Gastroesophageal sphincter (tissue), 3 donors: ENCODE measurements at regions not wholly inside any gene's neighbourhood (a gene's known extent, or its start where the extent isn't known, plus 50 kb on each side); places are given as distances from the start of the nearest gene placed in this dataset.

Experiments
- CTCF ChIP-seq, 4 experiments: fragments of 200-600 bp in 2 of 4; fragments of 450-650 bp in 2 of 4; sonication (generic) in 1 of 4; IDR thresholded peaks; one replicate each; pipeline ENCODE4 v1.5.1; 2017 to 2019; ENCODE audit warnings: antibody characterized with exemption in 4 of 4, mild to moderate bottlenecking in 2 of 4, moderate library complexity in 2 of 4
- POLR2A ChIP-seq, 2 donors: fragments of 450-650 bp; IDR thresholded peaks; one replicate each; pipeline ENCODE4 v1.6.1; 2017; ENCODE audit warnings: antibody characterized with exemption in 2 of 2, mild to moderate bottlenecking in 2 of 2, moderate library complexity in 1 of 2

DNA sequence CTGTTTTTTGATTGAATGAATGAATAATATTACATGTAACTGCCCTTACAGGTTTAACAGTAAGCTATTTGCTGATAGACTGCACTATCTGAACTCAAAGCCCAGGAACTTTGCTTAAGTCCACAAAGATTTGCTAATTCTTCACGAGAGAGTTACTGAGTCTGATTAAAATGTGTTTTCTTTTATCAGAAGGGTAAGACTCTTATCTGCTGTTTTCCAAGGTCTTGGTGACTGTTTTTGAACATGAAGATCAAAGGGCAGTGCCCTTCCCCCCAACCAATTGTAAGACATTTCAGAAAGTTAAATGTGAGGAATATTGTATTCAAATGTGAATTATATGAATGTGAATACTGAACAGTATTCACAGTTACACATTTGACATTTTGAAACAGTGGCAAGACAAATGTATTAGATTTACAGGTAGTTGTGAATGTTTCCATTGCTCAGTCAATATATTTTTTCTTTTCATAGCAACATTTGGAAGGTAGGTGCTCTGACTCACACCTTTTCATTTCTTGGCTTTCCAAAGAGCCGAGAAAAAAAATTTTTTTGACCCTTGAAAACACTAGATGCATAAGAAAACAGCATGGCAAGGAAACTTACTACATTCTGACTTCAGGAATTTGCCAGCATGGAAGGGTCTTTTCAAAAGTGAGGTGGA, 62.7 kb downstream of the DKK1 start:
- TF ChIP-seq CTCF (IDR thresholded peaks at IDR 0.05), result no peak
- no peak for TF ChIP-seq POLR2A (IDR thresholded peaks at IDR 0.05)
